ENCODE measurements at regions not wholly inside any gene's neighbourhood (a gene's known extent, or its start where the extent isn't known, plus 50 kb on each side); places are given as distances from the start of the nearest gene placed in this dataset.
"Not testable (repeated sequence)": the region's sequence is repeated elsewhere in the genome, so short reads cannot be mapped to it uniquely, and the experiment has no call there.

GRCh38 chr15:100721758-100722550 lies 119.6 kb downstream of the ASB7 start:
- peak in 1 of 2 experiments; percentile 5 for DNase-seq

- DNase-seq = no peak
These were observed 120.3 kb downstream of the ASB7 start for GRCh38 chr15:100722551-100723314.

GRCh38 chr15:100723315-100723801 lies 121.0 kb downstream of the ASB7 start:
- no peak for DNase-seq

- no peak for DNase-seq
These were observed 123.0 kb downstream of the ASB7 start for GRCh38 chr15:100725121-100726069.

- DNase-seq = no peak
These were observed 123.7 kb downstream of the ASB7 start for GRCh38 chr15:100726070-100726420.

- no peak for DNase-seq
These were observed 124.2 kb downstream of the ASB7 start for GRCh38 chr15:100726421-100727190.

- DNase-seq = no peak
These were observed 125.0 kb downstream of the ASB7 start for GRCh38 chr15:100727291-100727851.

- DNase-seq = no peak
These were observed 126.2 kb downstream of the ASB7 start for GRCh38 chr15:100728371-100729201.

GRCh38 chr15:100729461-100729860 lies 127.1 kb downstream of the ASB7 start:
- DNase-seq = no peak

GRCh38 chr15:100730129-100730528 lies 127.7 kb downstream of the ASB7 start:
- no peak for DNase-seq

- DNase-seq = no peak
These were observed 128.4 kb downstream of the ASB7 start for GRCh38 chr15:100730655-100731266.

- no peak for DNase-seq
These were observed 129.1 kb downstream of the ASB7 start for GRCh38 chr15:100731267-100732152.

GRCh38 chr15:100732211-100733055 lies 130.0 kb downstream of the ASB7 start:
- DNase-seq = no peak

- DNase-seq = no peak
These were observed 130.9 kb downstream of the ASB7 start for GRCh38 chr15:100733101-100733842.

- DNase-seq = not testable (repeated sequence)
These were observed 131.4 kb downstream of the ASB7 start for GRCh38 chr15:100733843-100734185.

- DNase-seq = no peak
These were observed 132.2 kb downstream of the ASB7 start for GRCh38 chr15:100734586-100734985.
